COLO829 (cell line): ENCODE measurements at regions not wholly inside any gene's neighbourhood (a gene's known extent, or its start where the extent isn't known, plus 50 kb on each side); places are given as distances from the start of the nearest gene placed in this dataset.

Experiments used
- DNase-seq: peaks from one replicate; pipeline ENCODE4 v3.0.0; 2012; ENCODE audit warnings: low spot score

DNA sequence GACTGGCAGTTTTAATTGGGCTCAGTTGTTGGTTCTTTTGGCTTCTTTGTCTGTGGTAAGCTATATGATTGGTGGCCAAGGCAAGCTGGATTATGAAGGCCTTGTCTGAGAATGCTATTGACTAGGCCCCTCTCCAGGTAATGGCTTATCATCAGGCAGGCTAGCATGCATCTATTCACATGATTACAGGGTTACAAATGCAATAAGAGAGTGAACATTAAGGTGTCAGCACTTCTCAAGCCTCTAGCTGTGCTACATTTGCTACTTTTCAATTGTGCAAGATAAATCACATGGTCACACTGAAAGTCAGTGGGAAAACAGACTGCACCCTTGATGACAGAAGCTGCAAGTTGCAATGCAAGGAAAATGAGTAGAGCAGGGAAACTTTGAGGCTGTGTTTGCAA is 550.9 kb upstream of the TMPRSS15 start:
- DNase-seq, result no peak

DNA sequence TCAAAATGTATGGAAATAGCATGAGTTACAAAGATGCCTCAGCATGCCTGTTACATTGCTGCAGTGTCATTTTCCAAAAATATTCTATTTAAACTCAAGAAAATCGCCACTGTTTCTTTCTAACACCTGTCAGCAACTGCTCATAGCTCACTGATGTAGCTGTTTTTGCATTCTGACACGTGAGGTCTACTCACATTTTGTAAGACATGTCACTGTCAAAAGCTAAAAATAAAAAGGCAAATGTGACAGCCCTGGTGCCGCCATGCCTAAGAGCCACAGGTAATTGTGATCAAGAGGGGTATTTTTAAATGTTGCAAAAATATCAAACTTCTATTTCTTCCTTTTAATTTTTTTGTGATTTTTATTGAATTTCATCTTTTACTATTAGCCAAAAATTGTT is 556.2 kb upstream of the TMPRSS15 start:
- no peak for DNase-seq

DNA sequence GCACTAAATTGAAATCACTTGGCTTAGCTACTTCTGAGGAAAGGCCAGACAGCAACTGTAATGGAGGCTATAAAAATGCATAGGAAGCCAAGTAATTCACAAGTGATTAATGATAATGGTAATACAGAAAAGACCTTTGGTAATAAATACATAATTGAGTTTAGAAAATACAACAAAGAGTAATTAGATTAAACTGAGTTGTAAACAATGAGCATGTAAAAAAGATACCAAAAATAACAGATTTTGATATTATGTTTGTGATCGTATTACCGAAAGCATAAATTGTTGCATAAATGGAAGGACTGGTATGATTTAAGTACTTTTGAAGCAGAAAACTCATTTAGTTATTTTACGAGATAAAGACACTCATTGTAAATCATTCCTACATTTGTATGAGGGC is 556.7 kb upstream of the TMPRSS15 start:
- DNase-seq, result no peak

DNA sequence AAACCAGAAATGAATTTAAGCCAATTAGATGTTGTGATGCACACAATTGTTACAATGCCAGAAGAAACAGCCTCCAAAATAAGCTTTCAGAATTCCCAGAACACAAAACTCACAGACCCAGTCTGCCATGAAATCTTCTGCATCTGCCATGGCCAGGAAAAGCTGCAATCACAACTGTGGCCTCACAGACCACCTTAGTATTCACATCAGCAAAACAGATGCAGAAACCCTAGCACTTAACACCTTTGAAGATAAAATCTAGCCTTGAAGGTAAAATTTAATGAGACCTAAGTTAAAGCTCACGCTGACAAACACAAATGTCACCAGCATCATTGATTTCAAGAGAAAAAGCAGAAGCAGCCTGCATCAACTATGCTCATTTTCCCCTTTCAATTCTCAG is 566.8 kb upstream of the TMPRSS15 start:
- no peak for DNase-seq

DNA sequence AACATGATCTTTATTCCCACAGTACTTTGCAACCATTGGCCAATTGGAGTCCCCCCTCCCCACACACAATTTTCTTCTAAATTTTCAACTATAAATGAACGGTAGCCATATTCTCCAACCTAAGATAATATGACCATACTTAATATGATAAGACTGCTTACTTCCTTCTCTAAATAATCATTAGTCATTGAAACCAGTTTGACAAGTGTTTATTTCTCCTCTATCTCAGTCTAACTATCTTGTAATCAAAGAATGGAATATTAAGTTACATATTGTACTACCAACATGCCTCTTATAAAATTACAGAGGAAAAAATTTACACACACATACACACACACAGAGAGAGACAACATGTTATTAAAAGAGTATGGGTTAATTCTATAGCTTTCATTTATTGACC is 567.4 kb upstream of the TMPRSS15 start:
- no peak for DNase-seq

DNA sequence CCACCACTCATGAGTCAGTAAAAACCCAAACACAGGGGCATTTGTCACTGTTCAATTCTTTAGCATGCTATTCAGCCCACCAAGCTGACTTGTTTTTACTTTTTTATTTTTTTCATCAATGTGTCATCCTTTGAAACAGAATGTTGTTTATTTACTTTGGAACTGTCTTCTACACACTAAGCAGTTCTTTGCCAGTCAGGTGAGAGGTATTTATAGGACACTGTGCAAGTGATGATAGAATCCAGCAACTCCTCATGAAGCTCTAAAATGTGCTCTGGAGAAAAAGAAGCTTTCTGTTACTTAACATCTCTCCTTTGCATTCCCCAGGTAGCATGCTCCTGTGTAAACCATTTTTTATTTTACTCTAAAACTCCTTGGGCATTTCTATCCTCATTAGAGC is 582.0 kb upstream of the TMPRSS15 start:
- no peak for DNase-seq

DNA sequence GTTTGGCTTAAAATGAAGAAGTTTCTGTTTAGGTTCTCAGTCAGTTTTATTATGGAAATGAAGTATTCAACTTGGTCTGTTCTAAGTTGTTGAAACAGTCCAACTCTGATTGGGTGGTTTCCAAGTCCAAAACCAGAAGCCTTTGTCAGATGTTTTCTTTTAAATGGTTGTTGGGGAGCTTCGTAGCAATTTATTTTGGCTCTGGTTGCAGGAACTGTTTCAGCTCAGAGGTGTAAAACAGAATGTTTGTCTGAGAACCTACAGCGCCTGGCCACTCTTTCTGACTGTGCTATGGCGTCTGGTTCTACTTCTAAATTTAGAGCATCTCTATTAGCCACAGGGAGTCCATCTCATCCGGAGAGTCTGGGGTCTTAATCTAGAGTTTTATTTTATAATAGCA is 582.6 kb upstream of the TMPRSS15 start:
- DNase-seq, result no peak

DNA sequence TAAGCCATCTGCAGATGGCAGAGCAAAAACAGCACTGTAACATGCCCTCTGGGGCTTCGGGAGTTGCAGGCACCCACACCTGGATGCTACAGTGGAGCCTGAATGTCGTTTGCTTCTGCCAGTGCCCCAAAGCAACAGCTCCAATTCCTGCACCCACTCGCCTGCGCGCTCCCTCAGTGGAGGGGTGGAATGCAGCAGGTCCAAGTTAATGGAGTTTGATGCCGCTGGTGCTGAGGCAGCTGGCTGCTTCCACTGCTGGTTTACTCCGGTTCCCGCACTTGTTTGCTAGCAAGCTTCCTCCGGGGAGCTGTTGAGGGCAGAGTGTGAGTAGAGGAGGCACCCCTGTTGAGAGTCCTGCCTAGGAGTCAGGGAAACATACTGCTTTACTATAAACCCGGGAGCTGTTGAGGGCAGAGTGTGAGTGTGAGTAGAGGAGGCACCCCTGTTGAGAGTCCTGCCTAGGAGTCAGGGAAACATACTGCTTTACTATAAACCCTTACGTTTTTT is 584.0 kb upstream of the TMPRSS15 start:
- no peak for DNase-seq

DNA sequence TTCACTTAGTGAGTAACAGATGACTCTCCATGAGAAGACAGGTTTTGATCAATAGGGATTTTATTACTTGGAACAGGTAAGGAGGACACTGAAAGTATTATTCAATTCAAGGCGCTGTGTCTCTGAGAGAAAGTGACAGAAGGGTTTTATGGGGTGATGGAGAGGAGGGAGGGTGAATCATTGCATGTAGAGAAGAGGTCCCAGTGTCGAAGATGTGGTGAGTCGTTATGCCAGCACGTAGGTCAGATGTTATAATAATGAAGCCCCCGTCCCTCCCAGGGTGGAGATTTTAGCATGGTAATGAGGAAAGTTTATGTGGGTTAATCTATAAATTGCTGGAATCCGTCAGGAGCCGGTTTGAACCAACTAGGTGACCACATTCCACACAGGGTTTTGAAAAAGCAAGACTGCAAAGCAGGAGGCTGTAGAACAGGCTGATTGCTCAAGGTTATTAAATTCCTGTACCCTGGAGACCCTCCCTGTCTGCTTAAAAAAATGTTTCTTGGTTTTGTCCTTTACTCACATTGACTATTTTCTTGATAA is 586.4 kb upstream of the TMPRSS15 start:
- no peak for DNase-seq

DNA sequence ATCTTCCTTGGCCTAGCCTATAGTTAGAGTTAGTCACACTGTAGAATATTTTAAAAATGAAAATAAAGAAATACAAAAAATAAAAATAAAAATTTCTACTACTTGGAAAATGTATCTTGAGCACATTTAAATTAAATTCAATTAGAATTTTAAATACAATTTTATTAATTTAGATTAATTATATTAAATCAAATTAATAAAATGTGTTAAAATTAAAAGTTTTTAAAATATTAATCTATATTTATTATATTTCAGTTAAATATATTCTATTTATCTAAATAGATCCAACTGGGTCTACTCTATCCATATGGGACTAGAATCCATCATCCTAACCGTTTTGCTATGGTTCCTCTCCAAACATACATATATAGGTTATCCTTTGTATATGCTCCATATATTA is 588.3 kb upstream of the TMPRSS15 start:
- DNase-seq, result no peak

DNA sequence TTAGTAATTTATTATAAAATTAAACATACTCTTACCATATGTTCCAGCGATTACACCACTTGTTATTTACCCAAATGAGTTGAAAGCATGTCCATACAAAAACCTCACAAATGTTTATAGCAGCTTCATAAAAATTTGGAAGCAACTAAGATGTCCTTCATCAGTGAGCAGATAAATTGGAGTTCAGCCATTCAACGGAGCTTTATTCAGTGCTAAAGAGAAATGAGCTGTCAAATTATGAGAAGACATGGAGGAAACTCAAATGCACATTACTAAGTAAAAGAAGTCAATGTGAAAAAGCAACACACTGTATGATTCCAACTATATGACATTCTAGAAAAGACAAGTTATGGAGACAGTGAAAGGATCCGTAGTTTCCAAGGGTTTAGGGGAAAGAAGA is 606.7 kb upstream of the TMPRSS15 start:
- DNase-seq, result no peak

DNA sequence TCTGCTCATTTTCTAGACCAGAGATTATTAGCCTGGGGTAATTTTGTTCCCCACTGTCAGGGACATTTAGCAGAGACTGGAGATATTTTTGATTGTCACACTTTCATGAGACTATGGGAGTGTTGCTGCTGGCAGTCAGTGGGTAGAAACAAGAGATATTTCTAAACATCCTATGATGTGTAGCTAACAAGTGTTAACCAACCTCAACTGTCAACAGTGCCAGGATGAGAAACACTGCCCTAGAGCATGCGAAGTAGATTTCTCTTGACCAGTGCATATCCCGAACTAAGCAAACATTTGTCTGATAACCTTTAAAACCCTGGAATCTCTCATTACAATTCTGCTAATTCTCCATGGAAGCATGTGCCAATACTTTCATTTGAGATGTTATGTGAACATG is 607.4 kb upstream of the TMPRSS15 start:
- DNase-seq, result no peak

DNA sequence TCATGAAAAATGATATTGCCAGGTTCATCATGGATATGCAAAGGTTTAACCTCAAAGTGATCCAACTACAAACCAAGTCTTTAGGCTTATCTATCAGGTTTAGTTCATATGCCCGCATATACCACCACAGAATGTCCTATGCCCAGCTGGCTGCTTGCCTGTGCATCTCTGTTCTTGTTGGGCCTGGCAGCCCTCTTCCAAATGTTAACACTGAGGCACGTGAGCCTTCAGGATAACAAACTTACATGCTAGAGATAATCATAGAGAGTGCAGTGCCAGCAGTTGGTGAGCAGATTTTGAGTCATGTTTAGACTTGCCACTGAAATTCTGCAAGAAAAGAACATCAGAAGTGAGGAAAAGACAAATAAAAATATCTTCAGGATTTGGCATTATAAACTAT is 607.9 kb upstream of the TMPRSS15 start:
- DNase-seq, result no peak

DNA sequence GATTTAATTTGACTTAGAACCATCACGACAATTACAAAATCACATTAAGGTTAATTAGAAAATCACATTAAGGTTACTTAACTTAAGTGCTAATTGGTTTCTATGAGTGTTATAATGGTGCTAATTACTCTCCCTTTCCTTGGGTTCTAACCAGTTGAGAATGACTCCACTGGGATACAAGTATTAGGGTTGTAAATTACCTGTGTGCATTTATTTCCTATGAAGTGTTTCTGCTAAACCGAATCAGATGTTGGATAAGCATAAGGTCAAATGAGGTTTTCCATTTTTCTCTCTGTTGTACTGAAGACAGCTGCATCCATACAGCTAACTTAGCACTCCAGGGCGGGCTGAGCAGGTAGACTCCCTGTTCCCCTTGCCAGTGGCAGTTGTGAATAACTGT is 610.3 kb upstream of the TMPRSS15 start:
- DNase-seq, result no peak

DNA sequence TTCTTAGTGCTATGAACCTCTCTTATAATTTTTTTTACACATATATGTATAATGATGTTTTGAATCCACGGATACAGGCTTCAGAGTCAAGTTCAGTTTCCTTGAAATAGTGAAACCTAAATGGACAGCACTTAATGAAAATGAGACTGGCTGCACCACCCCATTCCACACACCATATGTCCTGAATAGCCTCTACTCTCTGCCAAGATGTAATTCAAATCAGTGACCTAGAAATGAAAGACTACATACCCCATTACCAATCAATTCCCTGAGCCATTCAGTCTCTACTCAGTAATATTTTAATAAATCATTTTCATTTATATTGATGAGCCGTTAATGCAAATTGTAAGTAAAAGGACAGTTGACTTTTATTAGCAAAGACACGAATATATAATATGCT is 614.9 kb upstream of the TMPRSS15 start:
- no peak for DNase-seq

DNA sequence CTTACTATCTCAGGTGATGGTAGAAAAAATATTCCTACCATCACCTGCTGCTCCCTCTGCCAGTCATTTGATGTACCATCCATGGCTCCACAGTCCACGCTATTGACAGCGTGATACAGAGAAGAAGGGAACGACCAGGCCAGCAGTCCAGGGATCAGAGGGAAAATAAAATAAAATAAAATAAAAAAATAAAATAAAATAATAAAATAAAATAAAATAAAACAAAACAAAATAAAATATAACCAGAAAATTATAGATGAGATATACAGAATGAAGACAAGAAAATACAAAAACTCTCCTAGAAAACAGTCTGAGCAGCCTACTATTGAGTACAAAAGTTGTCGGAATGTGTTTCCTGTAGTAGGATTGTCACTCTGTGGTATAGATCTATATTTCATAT is 619.4 kb upstream of the TMPRSS15 start:
- no peak for DNase-seq

DNA sequence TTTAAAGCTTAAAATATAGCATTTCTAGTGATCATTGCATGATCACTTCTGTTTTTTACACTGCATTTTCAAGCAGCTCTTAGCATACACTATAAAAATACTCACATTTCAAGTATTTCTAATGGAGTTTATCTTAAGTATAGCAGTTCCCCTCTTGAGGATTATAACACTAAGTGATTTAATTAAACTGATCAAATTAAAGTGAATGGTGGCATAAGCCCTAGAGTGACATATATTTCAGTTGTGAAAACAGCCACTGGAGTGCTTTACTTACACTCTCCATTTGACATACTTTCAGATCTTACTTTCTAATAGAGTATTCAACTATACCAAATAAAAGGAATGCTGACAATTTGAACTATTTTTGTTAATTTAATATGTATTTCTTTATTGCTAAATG is 623.3 kb upstream of the TMPRSS15 start:
- DNase-seq, result no peak

DNA sequence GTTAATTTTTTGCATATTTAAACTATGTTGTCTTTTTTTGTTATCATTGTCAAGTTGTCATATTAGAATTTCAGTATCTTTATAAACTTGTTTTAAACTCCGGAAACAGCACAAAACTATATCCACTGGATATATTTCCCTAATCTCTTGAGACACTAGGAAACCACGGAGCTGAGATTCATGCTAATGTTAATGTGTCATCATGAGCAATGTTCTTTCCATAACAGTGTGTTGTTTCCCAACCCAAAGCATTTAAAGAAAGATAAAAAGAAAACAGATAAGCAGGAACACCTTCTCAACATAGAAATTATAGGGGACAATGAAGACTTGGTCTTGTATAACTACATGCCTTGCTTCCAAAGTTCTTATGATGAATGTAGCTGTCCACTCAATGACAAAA is 626.2 kb upstream of the TMPRSS15 start:
- no peak for DNase-seq

DNA sequence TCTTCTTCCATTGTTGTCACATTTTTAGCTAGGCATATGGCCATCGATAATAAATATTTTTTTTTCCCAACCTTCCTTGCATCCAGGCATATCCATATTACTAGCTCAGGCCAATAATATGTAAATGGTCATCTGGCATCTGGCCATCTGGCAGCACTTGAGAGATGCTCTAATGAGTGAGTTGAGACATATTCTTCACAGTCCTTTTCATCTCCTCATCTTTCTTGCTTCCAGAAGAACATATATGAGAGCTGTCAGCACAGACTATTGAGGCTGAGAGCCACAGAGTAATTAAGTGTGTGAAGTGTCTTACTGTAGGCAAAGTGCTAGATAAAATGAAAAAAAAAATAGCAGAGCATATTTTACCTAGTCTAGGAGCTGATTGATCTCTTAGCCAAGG is 628.4 kb upstream of the TMPRSS15 start:
- DNase-seq, result no peak

DNA sequence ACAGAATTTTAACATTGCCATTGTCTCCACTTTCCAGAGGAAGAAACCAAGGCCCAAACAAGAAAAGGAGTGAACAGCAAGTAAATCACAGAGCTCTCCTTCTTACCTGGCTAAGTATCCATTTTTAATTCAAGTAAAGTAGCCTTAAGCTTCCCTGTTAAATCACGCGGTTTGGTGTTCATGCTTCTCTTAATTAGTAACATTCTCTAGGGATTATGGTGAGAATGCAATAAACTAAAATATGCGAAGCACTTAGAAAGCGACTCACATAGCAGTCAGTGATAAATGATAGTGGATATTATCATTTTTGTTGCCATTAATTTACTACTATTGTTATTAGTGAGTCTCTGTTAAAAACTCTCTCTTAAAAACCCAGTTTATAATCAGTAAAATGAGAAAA is 630.5 kb upstream of the TMPRSS15 start:
- no peak for DNase-seq

DNA sequence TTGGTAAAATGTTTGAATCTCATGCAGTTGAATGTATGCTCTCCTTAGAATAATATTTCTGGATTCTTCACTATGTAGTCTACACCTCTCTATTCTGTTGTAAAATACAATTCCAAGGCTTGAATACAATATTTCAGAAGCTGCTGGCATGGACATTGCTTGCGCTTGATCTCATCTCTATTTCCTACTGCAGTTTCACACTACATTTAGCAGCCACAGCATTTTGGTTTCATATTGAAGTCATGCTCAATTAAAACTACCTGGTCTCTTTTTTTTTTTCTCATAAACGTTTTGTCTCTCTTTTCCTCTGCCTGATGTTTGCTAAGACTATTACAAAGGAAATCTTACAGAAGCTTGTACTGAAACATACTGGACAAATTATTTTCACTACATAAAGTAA is 631.0 kb upstream of the TMPRSS15 start:
- DNase-seq, result no peak

DNA sequence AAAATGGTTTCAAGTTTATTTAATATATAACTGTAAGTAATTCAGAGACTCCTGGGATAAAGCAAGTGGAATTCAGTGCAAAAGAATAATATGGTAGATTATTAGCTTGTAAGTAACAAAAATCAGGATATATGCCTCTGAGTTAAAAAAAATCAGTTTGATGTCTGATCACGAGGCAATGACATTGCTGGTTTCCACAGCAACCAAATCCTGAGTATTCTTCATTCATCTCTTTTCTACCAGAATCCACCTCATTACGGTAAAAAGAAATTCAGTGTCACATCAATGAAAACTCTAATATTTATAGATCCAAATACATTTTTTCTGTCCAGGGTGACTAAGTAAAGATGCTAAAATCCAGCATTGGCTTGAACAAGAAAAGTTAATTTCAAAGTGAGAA is 642.3 kb upstream of the TMPRSS15 start:
- no peak for DNase-seq

DNA sequence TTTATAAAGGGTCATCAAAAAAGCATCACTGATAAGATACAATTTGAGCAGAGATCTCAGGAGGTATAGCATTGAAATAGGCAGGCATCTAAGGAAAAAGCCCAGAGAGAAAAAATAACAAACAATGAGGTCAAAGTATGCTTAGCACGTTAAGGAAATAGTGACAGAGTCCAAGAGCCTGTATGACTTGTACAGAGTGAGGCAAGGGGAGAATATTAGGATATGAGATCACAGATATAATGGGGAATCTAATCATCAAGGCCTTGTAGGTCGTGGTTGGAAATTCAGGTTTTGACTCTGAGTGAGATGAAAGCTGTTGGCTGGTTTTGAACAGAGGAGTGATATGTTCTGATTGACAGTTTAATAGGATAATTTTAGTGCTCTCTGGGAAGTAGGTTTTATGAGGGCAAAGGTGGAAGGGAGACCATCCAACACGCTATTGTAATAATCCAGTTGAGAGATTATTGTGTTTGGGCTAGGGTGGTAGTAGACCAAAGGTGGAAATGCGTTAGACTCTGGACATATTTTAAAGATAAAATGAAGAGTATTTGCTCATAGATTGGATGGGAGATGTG is 644.6 kb upstream of the TMPRSS15 start:
- DNase-seq, result no peak

DNA sequence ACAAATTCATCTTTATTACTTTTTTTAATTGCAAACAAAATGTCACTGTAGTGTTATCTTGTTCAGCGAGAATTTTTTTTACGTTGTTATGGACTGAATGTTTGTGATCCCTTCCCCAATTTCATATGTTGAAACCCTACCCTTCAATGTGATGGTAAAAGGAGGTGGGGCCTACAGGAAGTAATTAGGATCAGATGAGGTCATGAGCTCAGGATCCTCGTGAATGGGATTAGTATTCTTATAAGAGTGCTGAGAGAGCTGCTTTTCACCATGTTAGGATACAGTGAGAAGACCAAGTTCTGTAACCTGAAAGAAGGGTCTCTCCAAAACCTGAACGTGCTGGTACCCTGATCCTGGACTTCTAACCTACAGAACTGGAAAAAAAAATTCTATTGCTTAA is 646.0 kb upstream of the TMPRSS15 start:
- DNase-seq, result no peak

DNA sequence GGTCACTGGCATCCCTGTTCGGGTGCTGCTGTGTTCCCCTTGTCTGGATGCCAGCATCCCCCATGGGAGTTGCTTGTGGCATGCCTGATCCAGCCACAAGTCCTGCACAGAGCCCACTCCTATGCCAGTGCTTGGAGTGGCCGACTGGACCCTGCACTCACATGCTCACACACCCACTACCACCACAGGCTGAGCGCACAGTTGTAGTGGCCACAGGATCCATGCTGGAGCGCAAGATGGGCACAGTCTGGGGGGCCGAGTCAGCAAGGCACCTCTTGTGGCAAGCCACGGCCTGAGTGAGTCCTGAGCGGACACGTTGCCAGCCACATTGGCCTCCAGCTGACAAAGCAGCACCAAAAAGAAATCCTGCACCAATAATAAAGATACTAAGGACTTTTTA is 661.6 kb upstream of the TMPRSS15 start:
- no peak for DNase-seq
